SU-DHL-6 (cell line): ENCODE measurements at regions not wholly inside any gene's neighbourhood (a gene's known extent, or its start where the extent isn't known, plus 50 kb on each side); places are given as distances from the start of the nearest gene placed in this dataset.

Experiments used
- EZH2phosphoT487 ChIP-seq: fragments of 200-600 bp; sonication (generic), shearing (Covaris generic); conservative IDR thresholded peaks from 2 replicates; pipeline ENCODE4 v1.6.1; 2018; ENCODE audit warnings: mild to moderate bottlenecking, antibody characterized with exemption, low read length, moderate library complexity, mixed read lengths
- TF ChIP-seq, protein P1 (sequence below): fragments of 200-600 bp; sonication (generic); IDR thresholded peaks from one replicate; pipeline ENCODE4 v1.5.1; 2017; ENCODE audit warnings: antibody characterized with exemption, mild to moderate bottlenecking, low read length, moderate library complexity; ENCODE audit not compliant: insufficient read depth, poor library complexity, severe bottlenecking

GRCh38 chr7:46411236-46411635 lies 490.2 kb upstream of the IGFBP3 start:
- TF ChIP-seq, protein P1, sequence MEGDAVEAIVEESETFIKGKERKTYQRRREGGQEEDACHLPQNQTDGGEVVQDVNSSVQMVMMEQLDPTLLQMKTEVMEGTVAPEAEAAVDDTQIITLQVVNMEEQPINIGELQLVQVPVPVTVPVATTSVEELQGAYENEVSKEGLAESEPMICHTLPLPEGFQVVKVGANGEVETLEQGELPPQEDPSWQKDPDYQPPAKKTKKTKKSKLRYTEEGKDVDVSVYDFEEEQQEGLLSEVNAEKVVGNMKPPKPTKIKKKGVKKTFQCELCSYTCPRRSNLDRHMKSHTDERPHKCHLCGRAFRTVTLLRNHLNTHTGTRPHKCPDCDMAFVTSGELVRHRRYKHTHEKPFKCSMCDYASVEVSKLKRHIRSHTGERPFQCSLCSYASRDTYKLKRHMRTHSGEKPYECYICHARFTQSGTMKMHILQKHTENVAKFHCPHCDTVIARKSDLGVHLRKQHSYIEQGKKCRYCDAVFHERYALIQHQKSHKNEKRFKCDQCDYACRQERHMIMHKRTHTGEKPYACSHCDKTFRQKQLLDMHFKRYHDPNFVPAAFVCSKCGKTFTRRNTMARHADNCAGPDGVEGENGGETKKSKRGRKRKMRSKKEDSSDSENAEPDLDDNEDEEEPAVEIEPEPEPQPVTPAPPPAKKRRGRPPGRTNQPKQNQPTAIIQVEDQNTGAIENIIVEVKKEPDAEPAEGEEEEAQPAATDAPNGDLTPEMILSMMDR: no peak
- no peak for TF ChIP-seq EZH2phosphoT487
